Keratinocyte (primary cell): ENCODE measurements at regions not wholly inside any gene's neighbourhood (a gene's known extent, or its start where the extent isn't known, plus 50 kb on each side); places are given as distances from the start of the nearest gene placed in this dataset.

Experiments
- DNase-seq: peaks from one replicate; pipeline ENCODE4 v3.0.0-alpha.2; 2011; ENCODE audit warnings: low read depth, missing footprints, low spot score
- FAIRE-seq: peaks from 2 replicates; lab custom pipeline; 2011; peaks lifted over from hg19 to GRCh38; lab: Jason Lieb, UNC
- H2AFZ ChIP-seq: 2 replicates; pipeline ENCODE4 v1.6.0; 2012; ENCODE audit warnings: low read length, control low read depth, inconsistent platforms; ENCODE audit not compliant: control insufficient read depth
- H3K27ac ChIP-seq: 2 replicates; pipeline ENCODE4 v1.5.1; 2011; ENCODE audit warnings: low read length; ENCODE audit not compliant: control insufficient read depth, insufficient read depth
- H3K27me3 ChIP-seq: 3 replicates; pipeline ENCODE4 v1.6.0; 2011; ENCODE audit warnings: low read length; ENCODE audit not compliant: control insufficient read depth, insufficient read depth; ENCODE audit errors: extremely low read depth
- H3K36me3 ChIP-seq, 2 experiments: 2 replicates in 1 of 2; 3 replicates in 1 of 2; pipeline ENCODE4 v1.5.1; 2011; ENCODE audit warnings: low read length in 2 of 2, mild to moderate bottlenecking in 1 of 2; ENCODE audit not compliant: control insufficient read depth in 2 of 2, insufficient read depth in 2 of 2; ENCODE audit errors: extremely low read depth in 1 of 2
- H3K4me1 ChIP-seq: 3 replicates; pipeline ENCODE4 v1.5.1; 2011; ENCODE audit warnings: low read length; ENCODE audit not compliant: control insufficient read depth, insufficient read depth; ENCODE audit errors: extremely low read depth
- H3K4me2 ChIP-seq: 3 replicates; pipeline ENCODE4 v1.6.0; 2011; ENCODE audit warnings: low read depth, low read length; ENCODE audit not compliant: control insufficient read depth, insufficient read depth; ENCODE audit errors: extremely low read depth
- H3K4me3 ChIP-seq, 3 experiments: fragments of 200-600 bp in 1 of 3; sonication (generic) in 1 of 3; 2 replicates in 2 of 3; 3 replicates in 1 of 3; pipeline ENCODE4 v1.5.1; 2011 to 2016; ENCODE audit warnings: low read length in 3 of 3, mild to moderate bottlenecking in 3 of 3, control low read depth in 2 of 3, inconsistent platforms in 1 of 3, low read depth in 1 of 3, mixed read lengths in 1 of 3, mixed run types in 1 of 3, moderate library complexity in 1 of 3; ENCODE audit not compliant: control insufficient read depth in 2 of 3, insufficient read depth in 2 of 3; ENCODE audit errors: extremely low read depth in 1 of 3
- H3K79me2 ChIP-seq: 2 replicates; pipeline ENCODE4 v1.6.0; 2012; ENCODE audit warnings: low read length; ENCODE audit not compliant: control insufficient read depth, insufficient read depth
- H3K9ac ChIP-seq: 3 replicates; pipeline ENCODE4 v1.6.0; 2011; ENCODE audit warnings: low read length; ENCODE audit not compliant: control insufficient read depth, insufficient read depth; ENCODE audit errors: extremely low read depth
- H3K9me1 ChIP-seq: 3 replicates; pipeline ENCODE4 v1.6.0; 2011; ENCODE audit warnings: low read length; ENCODE audit not compliant: control insufficient read depth, insufficient read depth; ENCODE audit errors: extremely low read depth
- H3K9me3 ChIP-seq: 2 replicates; pipeline ENCODE4 v1.5.1; 2012; ENCODE audit warnings: low read depth, low read length; ENCODE audit not compliant: control insufficient read depth
- H4K20me1 ChIP-seq: 3 replicates; pipeline ENCODE4 v1.6.0; 2011; ENCODE audit warnings: low read length; ENCODE audit not compliant: control insufficient read depth, insufficient read depth; ENCODE audit errors: extremely low read depth
- CTCF ChIP-seq, 3 experiments: IDR thresholded peaks in 1 of 3; conservative IDR thresholded peaks in 1 of 3; optimal IDR thresholded peaks in 1 of 3; 2 replicates in 2 of 3; 3 replicates in 1 of 3; pipeline versions ENCODE3 to v1.5.1; 2011; ENCODE audit warnings: low read length in 3 of 3, mild to moderate bottlenecking in 3 of 3, moderate library complexity in 2 of 3, control low read depth in 1 of 3, inconsistent platforms in 1 of 3; ENCODE audit not compliant: insufficient read depth in 2 of 3; ENCODE audit errors: extremely low read depth in 1 of 3
- EZH2 ChIP-seq: IDR thresholded peaks from one replicate; pipeline ENCODE4 v1.6.1; 2012; ENCODE audit warnings: inconsistent platforms, mild to moderate bottlenecking, low read length, moderate library complexity
- dilution Hi-C: fragments of 300-500 bp; cut with MboI; formaldehyde crosslinking; loops from one replicate; pipeline ENCODE4 v1.7.0; 2020; ENCODE audit warnings: low sequenced_read_pairs; ENCODE audit not compliant: extremely low pct_ligation_motif_present

GRCh38 chr2:240280621-240281020, 140.2 kb upstream of the OTOS start:
- H3K9ac ChIP-seq: no peak overlapping the region
- DNase-seq (no peak), FAIRE-seq (no peak)
- H4K20me1 ChIP-seq: no peaks in the 10 kb centered on the region
- H3K79me2 ChIP-seq: no peaks in the 10 kb centered on the region
- no peak overlapping the region for H3K4me2 ChIP-seq
- TF ChIP-seq EZH2 (no peak), CTCF (optimal IDR thresholded peaks at IDR 0.05 in 1 of 3, IDR thresholded peaks at IDR 0.05 in 1 of 3, conservative IDR thresholded peaks at IDR 0.05 in 1 of 3; ENCODE audit: extremely low read depth in 1 of 3, insufficient read depth in 2 of 3, low read length in 3 of 3) (no peak)
- H3K4me3 ChIP-seq: no peak overlapping the region
- H3K4me1 ChIP-seq: no peaks in the 10 kb centered on the region
- peaks cover 11% of the 10 kb centered on the region for H3K27me3 ChIP-seq
- dilution Hi-C loops: no loop called here
- H3K9me1 ChIP-seq: no peaks in the 10 kb centered on the region
- no peaks in the 10 kb centered on the region for H3K36me3 ChIP-seq
- H2AFZ ChIP-seq: no peak overlapping the region
- H3K27ac ChIP-seq: no peak overlapping the region
- no peaks in the 10 kb centered on the region for H3K9me3 ChIP-seq

GRCh38 chr2:240284503-240285259, 144.2 kb upstream of the OTOS start:
- Histone ChIP-seq H3K79me2 (no peaks in the 10 kb centered on the region), H3K36me3 (no peaks in the 10 kb centered on the region), H3K9ac (no peak overlapping the region), H3K4me1 (no peaks in the 10 kb centered on the region), H2AFZ (no peak overlapping the region), H3K4me3 (no peak overlapping the region), H3K9me1 (no peaks in the 10 kb centered on the region), H3K4me2 (no peak overlapping the region), H3K27me3 (peaks cover 8% of the 10 kb centered on the region), H4K20me1 (no peaks in the 10 kb centered on the region), H3K9me3 (no peaks in the 10 kb centered on the region), H3K27ac (no peak overlapping the region)
- dilution Hi-C loops: no loop called here
- no peak for FAIRE-seq
- TF ChIP-seq CTCF (optimal IDR thresholded peaks at IDR 0.05 in 1 of 3, IDR thresholded peaks at IDR 0.05 in 1 of 3, conservative IDR thresholded peaks at IDR 0.05 in 1 of 3; ENCODE audit: extremely low read depth in 1 of 3, insufficient read depth in 2 of 3, low read length in 3 of 3) (no peak), EZH2 (no peak)
- DNase-seq: no peak
